ENCODE measurements at regions not wholly inside any gene's neighbourhood (a gene's known extent, or its start where the extent isn't known, plus 50 kb on each side); places are given as distances from the start of the nearest gene placed in this dataset.

GRCh38 chr2:78873526-78873925 is 152.0 kb upstream of the REG3G start:
- no peak for DNase-seq

- no peak for DNase-seq
These were observed 149.2 kb upstream of the REG3G start for GRCh38 chr2:78876316-78876688.

GRCh38 chr2:78887446-78887845 is 138.1 kb upstream of the REG3G start:
- no peak for DNase-seq

- no peak for DNase-seq
These were observed 134.6 kb upstream of the REG3G start for GRCh38 chr2:78890935-78891334.

GRCh38 chr2:78892295-78892694 is 133.2 kb upstream of the REG3G start:
- DNase-seq = no peak

GRCh38 chr2:78895022-78895421 is 130.5 kb upstream of the REG3G start:
- DNase-seq = no peak

- no peak for DNase-seq
These were observed 129.0 kb upstream of the REG3G start for GRCh38 chr2:78896536-78896935.

GRCh38 chr2:78907089-78907488 is 118.4 kb upstream of the REG3G start:
- no peak for DNase-seq

GRCh38 chr2:78908973-78909372 is 116.5 kb upstream of the REG3G start:
- DNase-seq = no peak

- DNase-seq = no peak
These were observed 115.1 kb upstream of the REG3G start for GRCh38 chr2:78910376-78910775.

GRCh38 chr2:78913257-78913656 is 112.2 kb upstream of the REG3G start:
- DNase-seq = no peak

GRCh38 chr2:78925258-78925657 is 100.2 kb upstream of the REG3G start:
- no peak for DNase-seq

GRCh38 chr2:78928502-78928901 is 97.0 kb upstream of the REG3G start:
- no peak for DNase-seq

GRCh38 chr2:78940998-78941397 is 84.5 kb upstream of the REG3G start:
- DNase-seq = no peak

GRCh38 chr2:78941751-78942150 is 83.8 kb upstream of the REG3G start:
- no peak for DNase-seq

- no peak for DNase-seq
These were observed 61.6 kb upstream of the REG3G start for GRCh38 chr2:78963881-78964280.

- no peak for DNase-seq
These were observed 58.2 kb upstream of the REG3G start for GRCh38 chr2:78967294-78967693.

GRCh38 chr2:78973630-78974029 is 51.9 kb upstream of the REG3G start:
- no peak for DNase-seq

Measured in fibroblast of skin of right quadriceps (primary cell).